Upper lobe of left lung (tissue), 6 donors: ENCODE measurements at regions not wholly inside any gene's neighbourhood (a gene's known extent, or its start where the extent isn't known, plus 50 kb on each side); places are given as distances from the start of the nearest gene placed in this dataset.

Experiments
- ATAC-seq, 2 donors: fragments of 200-7000 bp; cut with Tn5 transposase; one replicate each; pipeline ENCODE4 v1.9.1; 2022; ENCODE audit warnings: mild to moderate bottlenecking in 2 of 2, moderate library complexity in 2 of 2; ENCODE audit not compliant: low FRiP score in 2 of 2
- DNase-seq, 2 donors: peaks; one replicate each; pipeline ENCODE4 v3.0.0-alpha.2; 2019 to 2020
- H3K27ac ChIP-seq, 4 donors: fragments of 200-600 bp; sonication (generic); one replicate each; pipeline ENCODE4 v1.5.1; 2016 to 2019
- H3K27me3 ChIP-seq, 4 donors: fragments of 200-600 bp; sonication (generic); one replicate each; pipeline ENCODE4 v1.5.1; 2017 to 2019
- H3K36me3 ChIP-seq, 4 donors: fragments of 200-600 bp; sonication (generic); one replicate each; pipeline ENCODE4 v1.5.1; 2016 to 2019
- H3K4me1 ChIP-seq, 4 donors: fragments of 200-600 bp; sonication (generic); one replicate each; pipeline ENCODE4 v1.5.1; 2018 to 2019
- H3K4me3 ChIP-seq, 4 donors: fragments of 200-600 bp; sonication (generic); one replicate each; pipeline ENCODE4 v1.5.1; 2017 to 2019; ENCODE audit warnings: mild to moderate bottlenecking in 2 of 4, moderate library complexity in 1 of 4
- H3K9me3 ChIP-seq, 4 donors: fragments of 200-600 bp; sonication (generic); one replicate each; pipeline ENCODE4 v1.5.1; 2018 to 2019
- EP300 ChIP-seq, 4 donors: sonication (generic); formaldehyde crosslinking; IDR thresholded peaks; one replicate each; pipeline ENCODE4 v1.5.1; 2017; ENCODE audit warnings: antibody characterized with exemption in 4 of 4, control low read depth in 2 of 4
- POLR2A ChIP-seq, 4 donors: fragments of 450-650 bp; IDR thresholded peaks; one replicate each; pipeline ENCODE4 v1.5.1; 2016 to 2017; ENCODE audit warnings: antibody characterized with exemption in 4 of 4, mild to moderate bottlenecking in 2 of 4
- POLR2AphosphoS5 ChIP-seq, 2 donors: sonication (generic); formaldehyde crosslinking; IDR thresholded peaks; one replicate each; pipeline ENCODE4 v1.5.1; 2017; ENCODE audit warnings: antibody characterized with exemption in 2 of 2
- WGBS, 2 donors: methylation state at CpG; one replicate each; pipeline ENCODE4 v1.1.5; 2017 to 2018; 5-methylcytosine and 5-hydroxymethylcytosine counted together
- TF ChIP-seq, protein P1 (sequence below), 6 experiments: fragments of 450-650 bp in 4 of 6; fragments of 200-600 bp in 2 of 6; sonication (generic) in 2 of 6; IDR thresholded peaks; one replicate each; pipeline ENCODE4 v1.5.1; 2016 to 2019; ENCODE audit warnings: antibody characterized with exemption in 6 of 6
- donor health status: DM: no; HTN: no; CAD: no; lungs with moderate emphysema.
- donor health status: DM: no; HTN: yes; CAD: no; lungs with severe emphysema.

DNA sequence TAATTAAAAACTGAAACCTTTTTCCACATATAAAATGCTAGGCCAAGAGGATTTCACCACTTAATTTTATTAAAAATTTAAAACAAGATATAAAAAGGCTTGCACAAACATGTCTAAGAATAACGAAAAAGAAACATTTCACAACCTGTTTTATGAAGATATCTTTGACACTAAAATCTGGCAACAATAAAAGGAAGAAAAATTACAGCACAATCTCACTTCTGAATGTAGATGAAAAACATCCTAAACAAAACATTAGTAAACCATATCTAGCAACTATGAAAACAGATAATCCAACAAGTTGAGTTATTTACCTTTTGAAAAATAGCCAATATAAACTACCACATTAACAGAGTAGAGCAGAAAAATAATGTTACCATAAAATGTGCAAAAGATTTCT is 185.4 kb upstream of the MMADHC start:
- no peak for ATAC-seq
- no peaks in the 10 kb centered on the region for H3K27me3 ChIP-seq
- no peaks in the 10 kb centered on the region for H3K36me3 ChIP-seq
- 62 to 72% methylated on average over 1 of the region's 1 CpG for WGBS, 2 donors
- no peaks in the 10 kb centered on the region for H3K4me1 ChIP-seq
- H3K9me3 ChIP-seq, result no peaks in the 10 kb centered on the region
- no peak overlapping the region for H3K4me3 ChIP-seq
- no peak for DNase-seq
- no peak overlapping the region for H3K27ac ChIP-seq
- no peak for TF ChIP-seq POLR2A (IDR thresholded peaks at IDR 0.05)
- TF ChIP-seq, protein P1, sequence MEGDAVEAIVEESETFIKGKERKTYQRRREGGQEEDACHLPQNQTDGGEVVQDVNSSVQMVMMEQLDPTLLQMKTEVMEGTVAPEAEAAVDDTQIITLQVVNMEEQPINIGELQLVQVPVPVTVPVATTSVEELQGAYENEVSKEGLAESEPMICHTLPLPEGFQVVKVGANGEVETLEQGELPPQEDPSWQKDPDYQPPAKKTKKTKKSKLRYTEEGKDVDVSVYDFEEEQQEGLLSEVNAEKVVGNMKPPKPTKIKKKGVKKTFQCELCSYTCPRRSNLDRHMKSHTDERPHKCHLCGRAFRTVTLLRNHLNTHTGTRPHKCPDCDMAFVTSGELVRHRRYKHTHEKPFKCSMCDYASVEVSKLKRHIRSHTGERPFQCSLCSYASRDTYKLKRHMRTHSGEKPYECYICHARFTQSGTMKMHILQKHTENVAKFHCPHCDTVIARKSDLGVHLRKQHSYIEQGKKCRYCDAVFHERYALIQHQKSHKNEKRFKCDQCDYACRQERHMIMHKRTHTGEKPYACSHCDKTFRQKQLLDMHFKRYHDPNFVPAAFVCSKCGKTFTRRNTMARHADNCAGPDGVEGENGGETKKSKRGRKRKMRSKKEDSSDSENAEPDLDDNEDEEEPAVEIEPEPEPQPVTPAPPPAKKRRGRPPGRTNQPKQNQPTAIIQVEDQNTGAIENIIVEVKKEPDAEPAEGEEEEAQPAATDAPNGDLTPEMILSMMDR (IDR thresholded peaks at IDR 0.05), result no peak
- TF ChIP-seq POLR2AphosphoS5 (IDR thresholded peaks at IDR 0.05), result no peak
- TF ChIP-seq EP300 (IDR thresholded peaks at IDR 0.05), result no peak

DNA sequence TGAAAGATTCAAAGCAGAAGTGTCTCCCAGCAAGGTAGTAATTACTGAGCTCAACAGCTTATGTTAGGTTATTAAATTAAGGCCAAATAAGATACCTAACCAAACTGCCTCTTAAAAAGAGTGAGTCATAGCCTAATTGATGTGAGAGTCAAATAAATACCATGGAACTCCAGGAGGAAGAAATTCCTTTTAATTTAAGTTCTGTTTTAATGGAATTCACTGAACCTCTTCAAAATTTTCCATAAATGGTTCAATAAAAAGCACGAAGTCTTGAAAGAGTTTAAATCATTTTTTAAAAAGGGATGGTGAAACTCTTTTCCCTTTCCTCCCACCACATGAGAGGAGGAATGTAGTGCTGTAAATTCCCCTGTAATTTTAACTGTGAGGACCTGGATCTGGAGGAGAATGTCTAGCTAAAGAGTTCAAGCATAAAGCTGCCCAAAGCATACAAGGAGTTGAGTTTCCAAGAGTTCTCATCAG is 180.8 kb upstream of the MMADHC start:
- no peaks in the 10 kb centered on the region for H3K36me3 ChIP-seq
- ATAC-seq (no peak), DNase-seq (no peak)
- TF ChIP-seq POLR2A (IDR thresholded peaks at IDR 0.05) (no peak), POLR2AphosphoS5 (IDR thresholded peaks at IDR 0.05) (no peak), EP300 (IDR thresholded peaks at IDR 0.05) (no peak)
- TF ChIP-seq, protein P1 (IDR thresholded peaks at IDR 0.05), result no peak
- no peaks in the 10 kb centered on the region for H3K4me1 ChIP-seq
- no peak overlapping the region for H3K27ac ChIP-seq
- H3K4me3 ChIP-seq, result no peak overlapping the region
- H3K27me3 ChIP-seq, result no peaks in the 10 kb centered on the region
- no peaks in the 10 kb centered on the region for H3K9me3 ChIP-seq
- 23 to 43% methylated on average over 1 of the region's 1 CpG for WGBS, 2 donors

DNA sequence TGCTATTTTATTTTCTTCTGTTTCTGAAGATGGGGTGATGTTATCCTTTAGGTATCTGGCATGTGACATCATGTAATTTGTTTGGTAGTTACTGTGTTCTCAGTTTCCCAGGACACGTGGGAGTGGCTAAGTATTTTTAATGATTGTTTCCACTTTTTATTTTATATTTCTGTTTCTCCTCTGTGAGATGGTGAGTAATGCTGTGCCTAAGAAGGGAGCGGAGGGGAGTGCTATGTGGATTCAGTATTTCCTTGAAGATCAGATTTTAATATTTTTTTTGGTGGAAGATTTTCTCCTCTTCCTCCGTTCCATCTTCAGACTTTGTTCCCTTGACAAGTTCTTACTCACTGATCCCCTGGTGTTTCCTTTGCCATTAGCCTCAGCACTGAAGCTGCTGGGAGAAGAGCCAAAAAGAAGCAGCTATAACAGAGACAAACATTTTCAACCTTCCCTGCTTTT is 180.0 kb upstream of the MMADHC start:
- no peaks in the 10 kb centered on the region for H3K9me3 ChIP-seq
- no peaks in the 10 kb centered on the region for H3K27me3 ChIP-seq
- no peak overlapping the region for H3K4me3 ChIP-seq
- no peaks in the 10 kb centered on the region for H3K36me3 ChIP-seq
- DNase-seq, result no peak
- H3K4me1 ChIP-seq, result no peaks in the 10 kb centered on the region
- H3K27ac ChIP-seq, result no peak overlapping the region
- no peak for TF ChIP-seq POLR2AphosphoS5 (IDR thresholded peaks at IDR 0.05)
- TF ChIP-seq POLR2A (IDR thresholded peaks at IDR 0.05), result no peak
- TF ChIP-seq EP300 (IDR thresholded peaks at IDR 0.05), result no peak
- WGBS, 2 donors, result 73 to 76% methylated on average over 3 of the region's 3 CpGs
- ATAC-seq, result peak in 1 of 2 donors; percentile 78

DNA sequence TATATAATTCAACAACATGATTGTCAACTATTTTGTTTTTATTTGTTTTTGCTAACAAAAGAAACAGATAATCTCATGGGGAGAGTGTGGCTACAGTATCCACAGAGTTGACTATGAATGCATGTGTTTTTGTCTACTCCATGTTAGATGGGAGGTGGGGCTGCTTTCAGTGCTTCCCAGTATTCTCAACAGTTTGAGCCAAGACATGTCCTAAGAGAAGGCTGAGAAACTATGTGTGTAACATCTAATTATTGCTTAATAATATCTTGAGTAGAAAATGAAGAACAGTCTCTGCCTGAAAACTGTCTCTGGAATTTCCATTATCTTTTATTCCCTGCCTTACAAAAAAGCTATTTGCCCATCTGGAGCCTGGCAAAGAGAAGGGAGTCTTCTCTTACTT is 178.8 kb upstream of the MMADHC start:
- ATAC-seq, result peak in 1 of 2 donors; percentile 71

DNA sequence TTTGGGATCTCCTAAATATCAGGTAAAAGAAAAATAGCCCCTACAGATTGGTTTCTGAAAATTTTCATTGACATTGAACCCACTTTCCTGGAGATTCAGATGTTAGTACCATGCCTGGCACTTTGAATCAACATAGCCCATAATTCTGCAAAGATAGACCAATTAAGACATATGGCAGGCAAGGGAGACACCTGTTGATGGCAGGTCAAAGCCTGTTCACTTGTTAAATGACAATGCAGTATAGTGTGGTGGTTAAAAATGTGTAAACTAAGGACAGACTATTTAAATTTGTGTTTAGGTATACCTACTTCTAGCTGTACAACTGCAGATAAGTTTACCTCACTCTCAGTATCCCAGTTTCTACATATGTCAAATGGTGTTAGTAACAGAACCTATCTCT is 178.1 kb upstream of the MMADHC start:
- H3K9me3 ChIP-seq, result no peaks in the 10 kb centered on the region
- no peak for DNase-seq
- no peaks in the 10 kb centered on the region for H3K4me1 ChIP-seq
- no peaks in the 10 kb centered on the region for H3K27me3 ChIP-seq
- ATAC-seq, result no peak
- no peak overlapping the region for H3K4me3 ChIP-seq
- no peak overlapping the region for H3K27ac ChIP-seq
- no peak for TF ChIP-seq POLR2A (IDR thresholded peaks at IDR 0.05)
- TF ChIP-seq, protein P1 (IDR thresholded peaks at IDR 0.05), result no peak
- TF ChIP-seq EP300 (IDR thresholded peaks at IDR 0.05), result no peak
- TF ChIP-seq POLR2AphosphoS5 (IDR thresholded peaks at IDR 0.05), result no peak
- no peaks in the 10 kb centered on the region for H3K36me3 ChIP-seq

More for the DNA sequence above, 178.8 kb upstream of the MMADHC start:
- DNase-seq, result no peak
- Histone ChIP-seq H3K9me3 (no peaks in the 10 kb centered on the region), H3K36me3 (no peaks in the 10 kb centered on the region), H3K4me1 (no peaks in the 10 kb centered on the region), H3K4me3 (no peak overlapping the region), H3K27me3 (no peaks in the 10 kb centered on the region), H3K27ac (no peak overlapping the region)
- TF ChIP-seq EP300 (IDR thresholded peaks at IDR 0.05) (no peak), POLR2AphosphoS5 (IDR thresholded peaks at IDR 0.05) (no peak), POLR2A (IDR thresholded peaks at IDR 0.05) (no peak)
- TF ChIP-seq, protein P1 (IDR thresholded peaks at IDR 0.05), result no peak
